Esophagus (tissue), 2 donors: ENCODE measurements at regions not wholly inside any gene's neighbourhood (a gene's known extent, or its start where the extent isn't known, plus 50 kb on each side); places are given as distances from the start of the nearest gene placed in this dataset.
A peak's percentile ranks its signal among the peaks of the same experiment; 100 is the strongest.

Experiments used
- H3K27ac ChIP-seq, 2 donors: one replicate each; pipeline ENCODE4 v1.5.1; 2013; ENCODE audit warnings: low read depth in 2 of 2, mild to moderate bottlenecking in 2 of 2, inconsistent platforms in 1 of 2, low read length in 1 of 2, moderate library complexity in 1 of 2
- H3K27me3 ChIP-seq, 2 donors: one replicate each; pipeline ENCODE4 v1.6.1; 2013; ENCODE audit warnings: low read length in 2 of 2, control low read depth in 1 of 2, mild to moderate bottlenecking in 1 of 2; ENCODE audit not compliant: insufficient read depth in 2 of 2, control insufficient read depth in 1 of 2
- H3K36me3 ChIP-seq, 2 donors: one replicate each; pipeline ENCODE4 v1.6.1; 2013; ENCODE audit warnings: low read length in 1 of 2; ENCODE audit not compliant: control insufficient read depth in 2 of 2, insufficient read depth in 2 of 2
- H3K4me1 ChIP-seq, 2 donors: one replicate each; pipeline ENCODE4 v1.6.1; 2013; ENCODE audit warnings: low read length in 1 of 2; ENCODE audit not compliant: control insufficient read depth in 2 of 2, insufficient read depth in 2 of 2
- H3K4me3 ChIP-seq, 2 donors: one replicate each; pipeline ENCODE4 v1.5.1; 2013; ENCODE audit warnings: low read length in 2 of 2, mild to moderate bottlenecking in 2 of 2, low read depth in 1 of 2, moderate library complexity in 1 of 2
- H3K9me3 ChIP-seq, 2 donors: one replicate each; pipeline ENCODE4 v1.6.1; 2013; ENCODE audit warnings: mild to moderate bottlenecking in 2 of 2, low read depth in 1 of 2, low read length in 1 of 2, moderate library complexity in 1 of 2; ENCODE audit not compliant: control insufficient read depth in 2 of 2, insufficient read depth in 1 of 2
- WGBS, 2 donors: extraction: QIAGEN DNeasy Blood & Tissue Kit; methylation state at CpG; one replicate each; pipeline ENCODE4 v1.1.7; 2013; 5-methylcytosine and 5-hydroxymethylcytosine counted together
- donor health status: healthy with polysubstance abuse.
- donor health status: Bipolar disorder and iron deficiency.

DNA sequence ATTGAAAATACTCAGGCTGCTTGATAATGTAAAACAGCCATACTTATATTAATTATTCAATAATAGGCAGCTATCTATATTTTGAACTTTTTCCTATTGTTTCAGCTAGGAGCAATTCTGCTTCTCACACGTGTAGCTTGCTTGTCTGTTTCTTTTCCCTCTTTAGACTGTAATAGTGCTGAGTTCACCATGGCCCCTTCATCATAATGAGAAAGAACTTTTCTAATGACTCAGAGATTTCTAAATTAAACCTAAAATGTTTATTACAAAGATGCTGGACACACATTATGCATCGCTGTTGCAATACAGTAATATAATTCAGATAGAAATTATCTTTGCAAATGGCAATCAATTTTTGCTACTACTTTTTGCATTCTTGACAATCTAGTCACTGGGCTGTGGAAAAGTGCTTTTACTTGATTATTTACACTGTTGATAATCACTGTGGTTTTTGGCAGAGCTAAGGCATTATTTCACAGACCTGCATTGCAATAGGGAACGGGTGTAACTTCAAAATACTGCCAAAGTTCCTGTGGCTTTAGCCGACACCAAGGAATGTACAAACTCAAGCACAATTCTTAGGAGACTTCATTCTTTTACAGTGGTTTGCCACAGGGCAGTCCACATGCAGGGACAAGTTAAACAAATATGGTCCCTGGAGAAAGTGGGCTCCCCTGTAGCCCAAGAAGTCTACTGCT lies 281.0 kb upstream of the TBL1XR1 start:
- H3K4me3 ChIP-seq = no peak overlapping the region
- H3K4me1 ChIP-seq = peaks cover 0 to 2% of the 10 kb centered on the region in 2 donors
- H3K9me3 ChIP-seq = no peaks in the 10 kb centered on the region
- H3K36me3 ChIP-seq = no peaks in the 10 kb centered on the region
- 16 to 26% methylated on average over 4 of the region's 4 CpGs for WGBS, 2 donors
- peak overlapping the region; percentile 96 for H3K27ac ChIP-seq
- H3K27me3 ChIP-seq = no peaks in the 10 kb centered on the region

DNA sequence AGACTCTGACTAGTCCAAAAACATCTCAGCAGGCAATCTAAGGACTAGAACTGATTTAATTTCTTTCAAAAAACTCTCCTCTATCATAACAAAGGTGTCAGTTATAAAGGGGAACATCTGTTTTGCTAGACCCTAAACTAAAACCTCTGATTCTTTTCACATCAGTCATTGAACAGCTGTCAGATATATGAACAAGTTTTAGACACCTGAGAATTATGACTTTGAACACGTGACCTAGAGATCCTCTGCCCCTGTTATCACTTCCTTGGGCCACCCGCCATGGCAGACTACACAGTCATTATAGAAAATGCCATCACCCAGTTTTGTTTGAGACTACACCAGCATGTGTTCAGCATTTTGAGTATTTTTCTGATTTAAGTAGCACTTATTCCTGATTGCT lies 282.3 kb upstream of the TBL1XR1 start:
- peaks cover 0 to 2% of the 10 kb centered on the region in 2 donors for H3K4me1 ChIP-seq

DNA sequence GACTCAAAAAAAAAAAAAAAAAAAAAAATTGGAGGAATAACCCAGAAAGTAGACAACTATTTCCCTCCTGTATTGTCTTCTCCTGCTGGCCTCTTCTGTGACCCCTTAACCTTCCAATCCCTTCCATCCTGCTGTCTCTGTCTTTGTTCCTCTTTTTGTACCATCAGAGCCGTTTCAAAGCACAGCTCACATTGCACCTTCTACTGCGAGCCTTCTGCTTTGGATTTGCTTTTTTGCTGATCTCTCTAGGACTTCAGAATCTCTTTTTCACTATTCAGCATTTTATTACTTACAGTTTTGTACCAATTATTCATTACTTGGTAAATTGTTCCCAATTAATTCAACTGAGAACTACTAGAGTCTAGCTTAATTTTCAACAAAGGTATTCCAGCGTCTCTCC lies 284.0 kb upstream of the TBL1XR1 start:
- Histone ChIP-seq H3K27ac (no peak overlapping the region), H3K9me3 (no peaks in the 10 kb centered on the region), H3K27me3 (no peaks in the 10 kb centered on the region), H3K4me1 (peaks cover 0 to 2% of the 10 kb centered on the region in 2 donors), H3K36me3 (no peaks in the 10 kb centered on the region), H3K4me3 (no peak overlapping the region)
- WGBS, 2 donors = 90 to 94% methylated on average over 3 of the region's 3 CpGs

More for the DNA sequence above, 282.3 kb upstream of the TBL1XR1 start:
- no peaks in the 10 kb centered on the region for H3K27me3 ChIP-seq
- no peak overlapping the region for H3K4me3 ChIP-seq
- WGBS, 2 donors = 81 to 91% methylated on average over 2 of the region's 2 CpGs
- peak overlapping the region in 1 of 2 donors; percentile 10 for H3K27ac ChIP-seq
- H3K36me3 ChIP-seq = no peaks in the 10 kb centered on the region
- H3K9me3 ChIP-seq = no peaks in the 10 kb centered on the region

DNA sequence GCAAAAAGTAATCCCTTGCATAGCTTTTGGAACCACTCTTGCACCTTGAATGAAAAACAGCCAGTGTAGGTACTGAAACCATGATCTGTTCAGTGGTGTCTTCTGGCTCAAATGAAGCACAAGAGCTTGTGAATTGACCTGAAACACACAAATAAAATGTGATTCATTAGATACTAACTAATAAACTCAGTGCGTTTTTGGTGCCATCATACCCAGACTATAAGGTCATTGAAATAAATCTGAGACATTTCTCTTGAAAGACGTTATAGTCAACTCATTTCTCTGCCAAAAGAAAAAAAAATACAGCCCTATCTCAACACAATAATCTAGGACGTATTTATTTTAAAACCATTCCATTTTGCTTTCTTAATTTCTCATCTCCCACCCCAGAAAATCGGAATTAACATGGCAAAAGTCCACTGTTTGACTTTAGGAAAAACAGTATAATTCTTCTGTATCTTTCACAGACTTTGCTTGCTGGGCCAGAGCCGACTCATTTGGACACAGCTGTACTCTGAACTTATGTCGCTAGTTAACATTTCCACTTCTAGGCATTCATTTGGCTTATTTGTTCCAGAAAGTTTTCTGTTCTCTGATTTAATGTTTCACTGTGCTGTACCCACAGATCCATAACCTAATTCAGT lies 284.9 kb upstream of the TBL1XR1 start:
- Histone ChIP-seq H3K36me3 (no peaks in the 10 kb centered on the region), H3K9me3 (no peaks in the 10 kb centered on the region), H3K4me1 (peaks cover 0 to 2% of the 10 kb centered on the region in 2 donors), H3K27ac (no peak overlapping the region), H3K27me3 (no peaks in the 10 kb centered on the region), H3K4me3 (no peak overlapping the region)
- WGBS, 2 donors = 67 to 70% methylated on average over 6 of the region's 6 CpGs

DNA sequence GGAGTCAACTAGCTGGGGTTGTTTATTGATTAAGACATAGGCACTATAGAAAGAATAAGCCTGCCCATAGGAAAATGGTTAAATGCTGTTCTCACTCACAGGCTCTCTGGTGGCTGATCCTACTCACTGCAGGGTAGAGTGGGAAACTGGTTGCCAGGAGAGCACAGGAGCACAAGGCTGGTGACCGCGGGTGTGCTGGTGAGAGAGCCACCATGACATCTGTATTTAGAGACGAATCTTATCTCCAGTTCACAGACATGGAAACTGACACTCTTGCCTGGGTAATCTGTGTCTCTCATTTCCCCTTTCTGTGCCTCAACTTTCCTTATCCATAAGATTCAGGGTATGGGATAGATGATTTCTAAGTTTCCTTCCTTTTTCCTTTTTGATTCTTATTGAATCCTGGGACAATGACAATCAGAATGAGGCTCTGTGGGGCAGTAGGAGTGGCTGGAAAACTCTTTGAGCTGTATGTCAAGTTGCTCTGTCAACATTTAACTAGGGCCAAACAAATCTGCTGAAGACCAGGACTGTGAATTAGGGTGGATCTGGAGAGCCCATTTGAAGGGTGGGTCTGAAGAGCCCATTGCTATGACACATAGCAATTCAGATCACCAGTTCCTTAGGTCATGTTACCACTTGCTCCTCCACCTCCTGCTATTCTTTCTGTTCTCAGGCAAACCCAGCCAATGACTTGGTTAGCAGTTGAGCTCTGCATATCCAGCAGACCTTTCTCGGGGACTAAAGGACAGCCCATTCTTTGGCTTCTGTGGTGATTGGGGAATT lies 286.1 kb upstream of the TBL1XR1 start:
- WGBS, 2 donors = 78 to 83% methylated on average over 4 of the region's 4 CpGs
- Histone ChIP-seq H3K9me3 (no peaks in the 10 kb centered on the region), H3K27ac (peak overlapping the region; percentile 65 to 79), H3K36me3 (no peaks in the 10 kb centered on the region), H3K27me3 (no peaks in the 10 kb centered on the region), H3K4me3 (no peak overlapping the region), H3K4me1 (peaks cover 0 to 2% of the 10 kb centered on the region in 2 donors)

DNA sequence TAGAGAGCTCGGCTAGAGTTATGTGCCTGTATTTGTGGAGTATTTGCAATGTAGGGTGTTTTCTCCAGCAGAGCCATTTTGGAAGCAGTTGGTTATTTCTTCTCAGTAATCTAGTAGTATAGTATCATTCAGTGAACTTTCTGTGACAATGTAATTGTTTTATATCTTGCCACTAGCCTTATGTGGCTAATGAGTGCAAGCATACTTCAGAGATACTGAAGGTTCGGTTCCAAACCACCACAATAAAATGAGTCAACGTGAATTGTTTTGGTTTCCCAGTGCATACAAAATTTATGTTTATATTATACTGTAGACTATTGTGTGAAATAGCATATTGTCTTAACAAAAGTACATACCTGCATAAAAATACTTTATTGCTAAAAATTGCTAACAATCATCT lies 286.9 kb upstream of the TBL1XR1 start:
- no peak overlapping the region for H3K4me3 ChIP-seq
- H3K27me3 ChIP-seq = no peaks in the 10 kb centered on the region
- H3K9me3 ChIP-seq = no peaks in the 10 kb centered on the region
- peak overlapping the region in 1 of 2 donors; percentile 65 for H3K27ac ChIP-seq
- 81 to 85% methylated on average over 3 of the region's 3 CpGs for WGBS, 2 donors
- peaks cover 0 to 2% of the 10 kb centered on the region in 2 donors for H3K4me1 ChIP-seq
- no peaks in the 10 kb centered on the region for H3K36me3 ChIP-seq

DNA sequence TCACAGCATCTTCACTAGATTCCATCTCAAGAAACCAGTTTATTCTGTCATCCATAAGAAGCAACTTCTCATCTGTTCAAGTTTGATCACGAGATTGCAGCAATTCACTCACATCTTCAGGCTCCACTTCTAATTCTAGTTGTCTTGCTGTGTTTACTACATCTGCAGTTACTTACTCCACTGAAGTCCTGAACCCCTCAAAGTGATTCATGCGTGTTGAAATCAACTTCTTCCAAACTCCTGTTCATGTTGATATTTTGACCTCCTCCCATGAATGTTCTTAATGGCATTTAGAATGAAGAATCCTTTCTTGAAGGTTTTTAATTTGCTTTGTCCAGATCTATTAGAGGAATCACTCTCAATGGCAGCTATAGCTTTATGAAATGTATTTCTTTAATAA lies 287.6 kb upstream of the TBL1XR1 start:
- H3K27ac ChIP-seq = no peak overlapping the region
- no peaks in the 10 kb centered on the region for H3K27me3 ChIP-seq
- no peak overlapping the region for H3K4me3 ChIP-seq
- peaks cover 0 to 2% of the 10 kb centered on the region in 2 donors for H3K4me1 ChIP-seq
- 96 to 100% methylated on average over 2 of the region's 2 CpGs for WGBS, 2 donors
- H3K36me3 ChIP-seq = no peaks in the 10 kb centered on the region
- H3K9me3 ChIP-seq = no peaks in the 10 kb centered on the region

DNA sequence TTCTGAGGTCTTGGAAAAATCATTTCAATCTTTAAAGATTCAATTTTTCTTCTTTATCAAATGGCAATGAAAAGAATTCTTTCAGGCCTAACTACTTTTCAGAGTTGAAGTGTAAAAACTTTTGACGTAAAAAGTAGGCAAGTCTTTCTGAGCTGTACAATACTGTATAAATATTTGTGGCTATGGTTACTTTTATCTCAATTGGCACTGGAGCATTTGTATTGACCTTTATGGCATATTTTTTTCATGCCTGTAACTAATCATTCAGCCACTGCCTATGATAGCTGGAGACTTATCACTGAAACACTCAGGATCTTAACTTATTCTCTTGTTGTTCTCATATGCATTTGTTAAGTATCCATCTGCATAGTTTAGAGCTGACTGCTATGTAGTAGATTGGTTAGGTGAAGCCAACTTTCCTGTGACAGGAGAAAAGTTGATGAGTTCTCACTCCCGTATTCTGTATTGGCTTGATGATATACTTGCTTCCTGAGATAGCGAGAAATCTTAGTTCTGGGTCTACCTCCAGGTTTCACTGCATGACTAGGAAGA lies 290.4 kb upstream of the TBL1XR1 start:
- Histone ChIP-seq H3K4me3 (no peak overlapping the region), H3K27me3 (no peaks in the 10 kb centered on the region), H3K9me3 (no peaks in the 10 kb centered on the region), H3K36me3 (no peaks in the 10 kb centered on the region), H3K27ac (no peak overlapping the region), H3K4me1 (peaks cover 0 to 2% of the 10 kb centered on the region in 2 donors)
- 85 to 87% methylated on average over 3 of the region's 3 CpGs for WGBS, 2 donors

DNA sequence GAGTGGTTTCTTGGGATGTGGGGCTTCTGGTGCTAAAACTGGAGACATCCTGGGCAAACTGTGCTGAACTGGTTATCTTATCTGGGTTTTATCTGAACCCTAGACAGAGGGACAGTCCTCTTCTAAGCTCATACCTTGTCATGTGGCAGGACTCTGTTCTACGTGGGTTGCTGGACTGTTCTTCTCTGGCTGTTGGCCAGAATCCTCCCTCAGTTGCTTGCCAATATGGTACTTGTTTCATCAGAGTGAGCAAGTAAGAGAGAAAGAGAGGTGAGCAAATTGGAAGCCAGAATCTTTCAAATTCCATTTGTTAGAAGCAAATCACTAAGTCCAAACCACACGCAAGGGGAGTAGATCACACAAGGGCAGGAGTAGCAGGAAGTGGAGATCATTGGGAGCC lies 291.5 kb upstream of the TBL1XR1 start:
- WGBS, 2 donors = 55 to 61% methylated on average over 2 of the region's 2 CpGs
- no peak overlapping the region for H3K4me3 ChIP-seq
- no peaks in the 10 kb centered on the region for H3K9me3 ChIP-seq
- H3K4me1 ChIP-seq = no peaks in the 10 kb centered on the region
- no peaks in the 10 kb centered on the region for H3K27me3 ChIP-seq
- H3K36me3 ChIP-seq = no peaks in the 10 kb centered on the region
- H3K27ac ChIP-seq = no peak overlapping the region
